Pancreas (tissue), 10 donors: ENCODE measurements at regions not wholly inside any gene's neighbourhood (a gene's known extent, or its start where the extent isn't known, plus 50 kb on each side); places are given as distances from the start of the nearest gene placed in this dataset.

Source experiments
- ATAC-seq, 4 donors: fragments of 200-7000 bp; cut with Tn5 transposase; one replicate each; pipeline versions ENCODE4 v1.8.0 to v1.9.1; 2020; ENCODE audit warnings: mild to moderate bottlenecking in 4 of 4, moderate library complexity in 4 of 4
- DNase-seq, 6 donors: peaks; one replicate each; pipeline ENCODE4 v3.0.0-alpha.2; 2020
- FAIRE-seq: peaks from 2 replicates; lab custom pipeline; 2012; peaks lifted over from hg19 to GRCh38; lab: Jason Lieb, UNC
- H3K27ac ChIP-seq, 4 donors: fragments of 200-600 bp; sonication (generic); 1 replicate in 3 of 4; 2 replicates in 1 of 4; pipeline versions ENCODE4 v1.5.0 to v1.8.0; 2020
- H3K27me3 ChIP-seq, 4 donors: fragments of 200-600 bp; one replicate each; pipeline ENCODE4 v1.8.0; 2021
- H3K36me3 ChIP-seq, 3 donors: fragments of 200-600 bp; sonication (generic) in 1 of 3; one replicate each; pipeline versions ENCODE4 v1.5.0 to v1.8.0; 2020 to 2021
- H3K4me1 ChIP-seq, 3 donors: fragments of 200-600 bp; one replicate each; pipeline ENCODE4 v1.8.0; 2021
- H3K4me3 ChIP-seq, 4 donors: fragments of 200-600 bp; sonication (generic) in 2 of 4; one replicate each; pipeline versions ENCODE4 v1.5.0 to v1.8.0; 2020 to 2021
- H3K9me3 ChIP-seq, 4 donors: fragments of 200-600 bp; one replicate each; pipeline ENCODE4 v1.8.0; 2021
- CTCF ChIP-seq, 4 donors: fragments of 200-600 bp; sonication (generic) in 3 of 4; IDR thresholded peaks; one replicate each; pipeline versions ENCODE4 v1.5.0 to v1.8.0; 2021; ENCODE audit warnings: antibody characterized with exemption in 4 of 4
- WGBS, 2 donors: extraction: QIAGEN DNeasy Blood & Tissue Kit; methylation state at CpG; one replicate each; pipeline ENCODE4 v1.1.7; 2013; 5-methylcytosine and 5-hydroxymethylcytosine counted together
- intact Hi-C, 3 donors: fragments of 100-400 bp; cut with DNase I; formaldehyde crosslinking; loops; one replicate each; pipeline versions ENCODE4 v1.11.1 to v1.14.2; 2022
- donor health status: healthy with polysubstance abuse.
- donor health status: DM: no; HTN: no; CAD: no; lungs with moderate emphysema.
- donor health status: DM: no; HTN: no; CAD: no.
- donor health status: control.
- donor health status: control.
- donor health status: Bipolar disorder and iron deficiency.
- donor health status: DM: yes; HTN: yes; CAD: no.
- donor health status: DM: no; HTN: no; CAD: no.
- donor health status: DM: no; HTN: no; CAD: no.
- donor health status: DM: yes; HTN: yes; CAD: no.

- no peak overlapping the region for H3K4me3 ChIP-seq
- no peak for DNase-seq
- H3K36me3 ChIP-seq, result no peaks in the 10 kb centered on the region
- no peaks in the 10 kb centered on the region for H3K9me3 ChIP-seq
- no peak for FAIRE-seq
- no peaks in the 10 kb centered on the region for H3K27me3 ChIP-seq
- no peak overlapping the region for H3K27ac ChIP-seq
- no peaks in the 10 kb centered on the region for H3K4me1 ChIP-seq
- no peak for ATAC-seq
- intact Hi-C loops, result no loop called here
- TF ChIP-seq CTCF (IDR thresholded peaks at IDR 0.05), result no peak
Observed at GRCh38 chr12:92623386-92623785, 79.4 kb upstream of the PLEKHG7 start.

GRCh38 chr12:92621833-92622232 lies 81.0 kb upstream of the PLEKHG7 start:
- Histone ChIP-seq H3K27ac (no peak overlapping the region), H3K4me3 (no peak overlapping the region), H3K9me3 (no peaks in the 10 kb centered on the region), H3K4me1 (no peaks in the 10 kb centered on the region), H3K36me3 (no peaks in the 10 kb centered on the region), H3K27me3 (no peaks in the 10 kb centered on the region)
- 82 to 93% methylated on average over 3 of the region's 3 CpGs for WGBS, 2 donors
- intact Hi-C loops, result no loop called here
- no peak for TF ChIP-seq CTCF (IDR thresholded peaks at IDR 0.05)
- no peak for FAIRE-seq
- DNase-seq, result no peak
- ATAC-seq, result no peak

GRCh38 chr12:92621312-92621711 lies 81.5 kb upstream of the PLEKHG7 start:
- FAIRE-seq (no peak), ATAC-seq (no peak), DNase-seq (no peak)
- Histone ChIP-seq H3K9me3 (no peaks in the 10 kb centered on the region), H3K4me1 (no peaks in the 10 kb centered on the region), H3K27me3 (no peaks in the 10 kb centered on the region), H3K4me3 (no peak overlapping the region), H3K27ac (no peak overlapping the region), H3K36me3 (no peaks in the 10 kb centered on the region)
- 89% methylated on average over 4 of the region's 4 CpGs for WGBS, 2 donors
- TF ChIP-seq CTCF (IDR thresholded peaks at IDR 0.05), result no peak
- intact Hi-C loops, result no loop called here

GRCh38 chr12:92619730-92620684 lies 82.8 kb upstream of the PLEKHG7 start:
- ATAC-seq (no peak), DNase-seq (no peak), FAIRE-seq (no peak)
- intact Hi-C loops, result no loop called here
- no peak for TF ChIP-seq CTCF (IDR thresholded peaks at IDR 0.05)
- WGBS, 2 donors, result 67 to 68% methylated on average over 8 of the region's 8 CpGs
- Histone ChIP-seq H3K27me3 (no peaks in the 10 kb centered on the region), H3K4me1 (no peaks in the 10 kb centered on the region), H3K4me3 (no peak overlapping the region), H3K9me3 (no peaks in the 10 kb centered on the region), H3K27ac (no peak overlapping the region), H3K36me3 (no peaks in the 10 kb centered on the region)

GRCh38 chr12:92619026-92619425 lies 83.8 kb upstream of the PLEKHG7 start:
- DNase-seq (no peak), ATAC-seq (no peak), FAIRE-seq (no peak)
- Histone ChIP-seq H3K36me3 (no peaks in the 10 kb centered on the region), H3K27me3 (no peaks in the 10 kb centered on the region), H3K4me1 (no peaks in the 10 kb centered on the region), H3K9me3 (no peaks in the 10 kb centered on the region), H3K4me3 (no peak overlapping the region), H3K27ac (no peak overlapping the region)
- 80 to 86% methylated on average over 2 of the region's 2 CpGs for WGBS, 2 donors
- intact Hi-C loops, result no loop called here
- no peak for TF ChIP-seq CTCF (IDR thresholded peaks at IDR 0.05)
